GM20000 (cell line): ENCODE measurements at regions not wholly inside any gene's neighbourhood (a gene's known extent, or its start where the extent isn't known, plus 50 kb on each side); places are given as distances from the start of the nearest gene placed in this dataset.

ENCODE experiments used
- DNase-seq: peaks from one replicate; pipeline ENCODE4 v3.0.0; 2012; ENCODE audit warnings: low spot score
- CTCF ChIP-seq: IDR thresholded peaks from 2 replicates; pipeline ENCODE4 v1.5.1; 2012; ENCODE audit warnings: mild to moderate bottlenecking, control low read depth; ENCODE audit errors: extremely low read depth, missing control alignments

- DNase-seq, result no peak
- TF ChIP-seq CTCF, result no peak
Measured at GRCh38 chr12:124397807-124398577, 103.1 kb downstream of the RFLNA start.

- DNase-seq, result no peak
- no peak for TF ChIP-seq CTCF
Measured at GRCh38 chr12:124397399-124397679, 102.4 kb downstream of the RFLNA start.

GRCh38 chr12:124396544-124397398, 101.9 kb downstream of the RFLNA start:
- no peak for DNase-seq
- TF ChIP-seq CTCF, result no peak

GRCh38 chr12:124395986-124396385, 101.1 kb downstream of the RFLNA start:
- TF ChIP-seq CTCF, result no peak
- DNase-seq, result no peak

- DNase-seq, result no peak
- no peak for TF ChIP-seq CTCF
Measured at GRCh38 chr12:124395284-124395752, 100.4 kb downstream of the RFLNA start.

- no peak for TF ChIP-seq CTCF
- no peak for DNase-seq
Measured at GRCh38 chr12:124394462-124395128, 99.7 kb downstream of the RFLNA start.

GRCh38 chr12:124393831-124394230, 98.9 kb downstream of the RFLNA start:
- DNase-seq, result no peak
- no peak for TF ChIP-seq CTCF
